NCI-H345 treated with DMSO at 0.1 percent for 48 hours (cell line): ENCODE measurements at regions not wholly inside any gene's neighbourhood (a gene's known extent, or its start where the extent isn't known, plus 50 kb on each side); places are given as distances from the start of the nearest gene placed in this dataset.
"Not testable (repeated sequence)": the region's sequence is repeated elsewhere in the genome, so short reads cannot be mapped to it uniquely, and the experiment has no call there.

Experiments used
- DNase-seq: peaks from one replicate; lab custom pipeline; 2025; ENCODE audit not compliant: unreplicated experiment; lab: John Stamatoyannopoulos, UW

DNA sequence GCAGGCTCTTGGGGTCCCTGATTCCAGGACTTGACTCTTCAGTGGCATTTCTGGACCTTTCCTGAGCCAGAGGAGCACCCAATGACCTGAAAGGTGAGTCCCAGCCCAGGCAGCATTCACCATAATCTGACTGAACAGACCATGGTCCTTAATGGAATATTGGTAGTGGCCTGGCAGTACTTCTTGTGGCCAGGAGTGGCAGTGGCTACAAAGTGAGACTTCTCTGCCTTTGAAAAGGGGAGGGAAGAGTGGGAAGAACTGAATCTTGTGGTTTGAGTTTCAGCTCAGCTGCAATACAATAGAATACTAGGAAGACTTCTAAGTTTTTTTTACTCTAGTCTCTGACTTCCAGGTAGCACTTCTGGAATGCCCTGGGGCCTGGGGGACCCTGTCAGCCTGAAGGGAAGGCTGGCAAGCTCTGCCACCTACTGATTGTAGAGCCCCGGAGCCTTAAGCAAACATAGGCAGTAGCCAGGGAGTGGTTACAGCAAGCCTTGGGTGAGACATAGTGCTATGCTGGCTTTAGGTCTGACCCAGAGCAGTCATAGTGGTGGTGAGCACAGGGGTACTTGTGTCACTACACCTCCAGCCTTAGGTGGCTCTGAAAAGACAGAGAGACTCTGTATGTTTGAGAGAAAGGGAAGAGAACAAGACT, 674.2 kb upstream of the MANEA start:
- no peak for DNase-seq

DNA sequence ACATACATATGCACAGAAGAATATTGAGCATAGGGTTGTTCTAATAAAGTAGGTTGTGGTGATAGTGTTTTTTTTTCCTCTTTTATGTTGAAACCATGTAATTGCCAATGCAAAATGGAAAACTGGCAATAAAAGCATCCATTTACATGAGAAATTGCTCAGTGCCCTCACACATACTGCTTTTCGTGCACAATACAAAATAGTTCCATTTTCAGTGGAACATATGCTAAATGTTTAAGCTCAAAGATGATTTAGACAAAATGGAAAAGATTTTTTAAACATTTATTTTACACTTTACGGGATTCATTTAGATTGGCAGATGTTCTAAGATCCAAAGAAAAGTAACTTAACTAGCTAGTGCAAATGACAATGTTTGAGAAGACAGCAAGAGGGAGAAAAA, 678.1 kb upstream of the MANEA start:
- no peak for DNase-seq

DNA sequence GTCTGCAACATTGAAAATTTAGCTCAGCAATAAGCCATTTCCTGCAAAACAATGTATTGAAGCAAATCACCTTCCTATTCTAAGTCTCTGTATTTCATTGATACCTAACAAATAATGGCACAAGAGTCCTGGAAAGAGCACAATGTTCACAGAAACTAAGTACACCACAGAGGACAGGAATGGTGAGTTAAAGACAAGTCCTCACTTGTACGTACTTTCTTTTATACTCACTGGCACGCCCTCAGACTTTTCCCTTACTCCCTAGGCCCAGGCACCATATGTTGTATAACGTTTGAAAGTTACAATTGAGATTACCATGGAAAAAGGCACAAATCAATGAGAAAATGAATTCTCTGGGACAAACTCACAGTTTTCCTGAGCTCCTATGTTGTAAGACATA, 683.0 kb upstream of the MANEA start:
- no peak for DNase-seq

DNA sequence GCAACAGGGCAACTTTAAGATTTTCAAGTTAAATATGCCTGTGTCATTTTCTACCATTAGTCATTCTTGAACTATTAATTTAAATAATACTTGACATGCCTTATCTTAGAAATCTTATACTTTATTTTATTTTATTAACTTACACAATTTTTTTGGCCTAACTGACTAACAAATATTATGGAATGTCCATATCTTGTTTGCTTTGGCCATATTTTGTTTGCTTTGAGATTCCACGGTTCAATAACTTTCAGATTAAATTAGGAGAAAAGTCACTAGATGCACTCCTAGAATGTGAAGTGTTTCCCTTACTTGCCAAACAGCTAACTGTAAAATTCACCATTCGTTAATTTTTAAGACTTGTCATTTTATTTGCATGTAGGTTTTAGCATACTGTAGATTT, 684.0 kb upstream of the MANEA start:
- no peak for DNase-seq

DNA sequence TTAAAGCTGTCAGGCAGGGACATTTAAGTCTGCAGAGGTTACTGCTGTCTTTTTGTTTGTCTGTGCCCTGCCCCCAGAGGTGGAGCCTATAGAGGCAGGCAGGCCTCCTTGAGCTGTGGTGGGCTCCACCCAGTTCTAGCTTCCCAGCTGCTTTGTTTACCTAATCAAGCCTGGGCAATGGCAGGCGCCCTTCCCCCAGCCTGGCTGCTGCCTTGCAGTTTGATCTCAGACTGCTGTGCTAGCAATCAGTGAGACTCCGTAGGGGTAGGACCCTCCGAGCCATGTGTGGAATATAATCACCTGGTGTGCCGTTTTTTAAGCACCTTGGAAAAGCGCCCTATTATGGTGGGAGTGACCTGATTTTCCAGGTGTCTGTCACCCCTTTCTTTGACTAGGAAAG, 703.5 kb upstream of the MANEA start:
- DNase-seq = not testable (repeated sequence)

DNA sequence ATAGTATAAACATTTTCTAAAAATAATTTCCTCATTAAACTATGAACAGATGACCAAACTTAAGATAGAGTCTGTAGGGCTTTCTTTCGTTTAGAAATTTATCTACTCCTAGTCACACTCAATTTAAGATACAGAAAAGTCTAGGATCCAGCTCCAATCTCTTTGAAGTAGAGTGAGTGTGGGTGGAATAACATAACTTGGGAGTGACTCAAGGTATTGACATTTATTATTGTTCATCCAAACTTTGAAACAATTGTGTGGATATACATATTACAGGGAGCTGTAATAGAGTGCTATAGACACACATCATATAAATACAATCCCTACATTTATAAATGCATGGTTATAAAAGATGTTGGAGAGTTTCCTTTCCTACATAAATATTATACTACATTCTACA, 715.2 kb upstream of the MANEA start:
- no peak for DNase-seq

DNA sequence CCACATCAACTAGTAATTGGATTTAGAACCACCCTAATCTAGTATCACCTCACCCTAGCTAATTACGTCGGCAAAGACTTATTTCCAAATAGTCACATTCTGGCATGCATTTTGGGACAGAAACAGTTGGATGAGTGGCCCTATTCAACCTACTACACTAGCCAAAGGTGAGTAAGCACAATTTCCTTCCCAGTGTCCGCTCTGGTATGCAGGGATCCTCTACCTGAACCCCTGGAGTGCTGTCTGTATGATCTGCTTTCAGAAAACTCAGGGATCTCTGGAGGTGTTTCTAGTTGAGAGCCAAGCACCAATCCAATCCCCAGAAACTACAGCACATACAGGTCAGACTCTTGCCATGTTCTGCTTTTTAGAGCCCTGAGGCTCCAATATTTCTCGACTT, 717.4 kb upstream of the MANEA start:
- DNase-seq = no peak

DNA sequence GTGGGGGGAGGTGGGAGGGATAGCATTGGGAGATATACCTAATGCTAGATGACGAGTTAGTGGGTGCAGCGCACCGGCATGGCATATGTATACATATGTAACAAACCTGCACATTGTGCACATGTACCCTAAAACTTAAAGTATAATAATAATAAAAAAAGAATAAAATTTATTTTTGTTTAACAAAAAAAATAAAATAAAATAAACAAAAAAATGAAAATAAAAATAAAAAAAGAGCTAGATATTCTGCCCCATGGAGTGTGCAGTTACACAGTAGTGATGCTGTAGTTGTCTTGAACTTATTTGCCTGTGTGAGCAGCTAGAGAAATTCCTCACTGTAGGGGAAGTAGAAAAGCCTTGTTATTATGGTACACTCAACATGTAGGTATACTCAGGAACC, 720.3 kb upstream of the MANEA start:
- DNase-seq = not testable (repeated sequence)

DNA sequence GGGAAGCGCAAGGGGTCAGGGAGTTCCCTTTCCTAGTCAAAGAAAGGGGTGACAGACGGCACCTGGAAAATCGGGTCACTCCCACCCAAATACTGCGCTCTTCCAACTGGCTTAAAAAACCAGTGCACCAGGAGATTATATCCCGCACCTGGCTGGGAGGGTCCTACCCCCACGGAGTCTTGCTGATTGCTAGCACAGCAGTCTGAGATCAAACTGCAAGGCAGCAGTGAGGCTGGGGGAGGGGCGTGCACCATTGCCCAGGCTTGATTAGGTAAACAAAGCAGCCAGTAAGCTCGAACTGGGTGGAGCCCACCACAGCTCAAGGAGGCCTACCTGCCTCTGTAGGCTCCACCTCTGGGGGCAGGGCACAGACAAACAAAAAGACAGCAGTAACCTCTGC, 726.0 kb upstream of the MANEA start:
- not testable (repeated sequence) for DNase-seq

DNA sequence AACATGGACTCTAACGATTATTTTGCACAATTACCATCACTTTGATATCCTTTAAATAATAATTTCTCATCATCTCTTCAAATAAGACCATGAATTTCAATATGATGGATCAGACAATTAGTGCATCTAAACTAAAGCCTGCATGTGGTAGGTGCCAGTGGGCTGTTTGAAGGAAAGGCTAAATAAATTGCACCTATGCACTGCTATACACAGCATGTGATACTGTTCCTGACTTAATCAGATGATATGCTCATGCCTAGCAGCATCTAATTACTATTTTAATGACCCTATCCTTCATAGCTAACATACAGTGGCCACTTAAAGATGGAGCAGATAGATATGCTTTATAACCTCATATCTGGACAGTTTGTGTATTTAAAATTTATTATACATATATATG, 731.6 kb upstream of the MANEA start:
- no peak for DNase-seq

DNA sequence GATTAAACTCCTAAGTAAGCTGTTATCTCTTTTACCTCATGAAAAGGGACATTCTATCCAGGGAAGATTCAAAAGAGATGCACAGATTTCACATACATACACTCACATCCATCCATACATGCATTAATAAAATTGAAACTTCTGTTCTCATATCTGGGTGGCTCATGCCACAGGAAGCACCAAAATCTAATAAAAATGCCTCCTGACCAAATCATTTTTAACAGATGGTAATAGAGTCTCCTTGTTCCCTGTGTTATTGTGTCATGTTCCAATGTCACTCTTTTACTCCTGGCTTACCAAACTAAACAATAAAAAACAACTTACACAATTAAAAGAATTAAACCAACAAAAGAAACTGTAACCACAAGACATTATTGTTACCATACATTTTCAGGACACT, 742.1 kb upstream of the MANEA start:
- no peak for DNase-seq

DNA sequence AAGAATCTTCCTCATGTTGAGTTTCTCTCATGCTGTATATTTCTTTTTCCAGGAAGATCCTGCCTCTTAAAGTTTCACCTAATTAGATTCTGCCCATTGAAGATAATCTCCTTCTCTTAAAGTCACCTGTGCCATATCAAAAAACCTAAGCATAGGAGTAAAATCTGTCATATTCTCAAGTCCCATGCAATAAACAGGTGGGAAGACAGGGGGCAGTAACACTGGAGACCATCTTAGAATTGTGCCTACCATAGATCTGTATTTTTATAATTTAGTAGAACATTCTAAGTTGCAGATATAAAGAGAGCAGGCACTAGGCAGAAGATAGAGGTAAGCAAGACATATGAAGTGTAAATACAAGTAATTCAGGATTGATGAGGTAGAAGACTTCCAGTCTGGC, 763.5 kb upstream of the MANEA start:
- no peak for DNase-seq

DNA sequence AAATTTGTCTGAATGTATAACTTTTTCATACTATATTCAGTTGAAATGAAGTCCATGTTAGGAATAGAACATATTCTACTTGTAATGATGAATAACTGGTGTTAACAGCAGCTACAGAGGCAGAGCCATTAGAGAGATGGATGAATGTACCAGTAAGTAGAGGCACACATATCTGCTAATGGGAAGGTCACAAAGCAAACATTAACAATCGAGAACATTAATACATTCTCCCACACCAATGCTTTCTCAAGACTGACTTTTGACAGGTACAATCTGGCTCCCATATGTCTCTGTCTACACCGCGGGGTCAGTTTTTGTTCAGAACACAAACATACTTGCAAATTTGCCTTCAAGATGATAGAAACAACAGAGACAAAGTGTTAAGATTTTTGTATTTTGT, 776.0 kb upstream of the MANEA start:
- DNase-seq = no peak

DNA sequence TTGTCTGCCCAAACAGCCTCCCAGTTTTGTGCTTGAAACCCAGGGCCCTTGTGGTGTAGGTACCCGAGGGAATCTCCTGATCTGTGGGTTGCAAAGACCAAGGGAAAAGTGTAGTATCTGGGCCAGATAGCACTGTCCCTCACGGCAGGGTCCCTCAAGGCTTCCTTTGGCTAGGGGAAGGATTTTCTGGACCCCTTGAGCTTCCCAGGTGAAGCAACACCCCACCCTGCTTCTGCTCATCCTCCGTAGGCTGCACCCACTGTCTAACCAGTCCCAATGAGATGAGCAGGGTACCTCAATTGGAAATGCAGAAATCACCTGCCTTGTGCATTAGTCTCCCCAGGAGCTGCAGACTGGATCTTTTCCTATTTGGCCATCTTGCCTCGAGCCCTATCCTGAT, 791.8 kb upstream of the MANEA start:
- DNase-seq = no peak

DNA sequence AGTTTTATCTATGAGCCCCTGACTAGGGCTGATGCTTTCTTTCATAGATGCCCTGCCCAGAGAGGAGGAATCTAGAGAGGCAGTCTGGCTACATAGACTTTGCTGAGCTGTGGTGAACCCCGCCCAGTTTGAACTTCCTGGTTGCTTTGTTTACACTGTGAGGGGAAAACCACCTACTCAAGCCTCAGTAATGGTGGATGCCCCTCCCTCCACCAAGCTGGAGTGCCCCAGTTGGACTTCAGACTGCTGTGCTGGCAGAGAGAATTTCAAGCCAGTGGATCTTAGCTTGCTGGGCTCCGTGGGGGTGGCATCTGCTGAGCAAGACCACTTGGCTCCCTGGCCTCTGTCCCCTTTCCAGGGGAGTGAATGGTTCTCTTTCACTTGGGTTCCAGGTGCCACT, 792.3 kb upstream of the MANEA start:
- DNase-seq = not testable (repeated sequence)

DNA sequence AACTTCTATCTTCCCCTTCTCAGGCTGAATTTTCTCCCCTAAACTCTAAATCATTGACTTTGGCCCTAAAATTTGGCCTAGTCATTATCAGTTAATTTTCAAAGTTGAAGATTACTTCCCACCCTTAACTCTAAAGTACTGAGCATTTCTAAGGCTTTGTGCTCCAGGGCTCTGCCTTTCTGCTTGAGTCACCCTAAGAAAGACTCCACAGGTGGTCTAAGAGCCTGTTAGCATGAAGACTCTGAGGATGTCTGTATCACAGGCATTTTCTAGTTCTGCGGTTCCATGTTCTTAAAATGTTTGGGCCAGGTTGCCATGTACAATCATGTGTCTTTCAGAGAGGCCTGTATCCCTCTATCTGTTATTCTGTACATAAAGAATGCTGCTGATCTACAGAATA, 808.1 kb upstream of the MANEA start:
- no peak for DNase-seq

DNA sequence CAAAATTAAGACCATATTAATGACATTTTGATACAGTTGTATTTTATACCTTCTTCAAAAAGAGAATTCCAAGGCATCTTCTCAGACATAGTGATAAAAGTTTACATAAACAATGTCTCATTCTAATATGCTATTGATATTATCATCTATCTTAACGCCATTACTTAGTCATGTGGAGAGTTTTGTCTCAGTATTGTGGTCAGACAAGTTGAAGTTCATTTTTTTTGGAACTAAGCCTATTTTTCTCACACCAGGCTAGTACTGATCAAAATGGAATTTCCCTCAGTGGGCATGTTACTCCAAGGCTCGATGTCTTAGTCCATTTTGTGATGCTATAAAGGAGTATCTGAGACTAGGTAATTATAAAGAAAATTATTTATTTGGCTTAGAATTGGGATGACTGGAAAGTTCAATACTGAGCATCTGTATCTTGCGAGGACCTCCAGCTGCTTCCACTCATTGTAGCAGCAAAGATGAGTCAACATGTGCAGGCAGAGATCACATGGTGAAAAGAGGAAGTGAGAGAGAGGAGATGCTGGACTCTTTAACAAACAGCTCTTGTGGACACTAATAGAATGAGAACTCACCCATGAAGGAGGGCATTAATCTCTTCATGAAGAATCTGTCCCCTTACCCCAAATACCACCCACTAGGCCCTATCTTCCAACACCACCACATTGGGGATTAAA, 825.5 kb upstream of the MANEA start:
- DNase-seq = no peak

DNA sequence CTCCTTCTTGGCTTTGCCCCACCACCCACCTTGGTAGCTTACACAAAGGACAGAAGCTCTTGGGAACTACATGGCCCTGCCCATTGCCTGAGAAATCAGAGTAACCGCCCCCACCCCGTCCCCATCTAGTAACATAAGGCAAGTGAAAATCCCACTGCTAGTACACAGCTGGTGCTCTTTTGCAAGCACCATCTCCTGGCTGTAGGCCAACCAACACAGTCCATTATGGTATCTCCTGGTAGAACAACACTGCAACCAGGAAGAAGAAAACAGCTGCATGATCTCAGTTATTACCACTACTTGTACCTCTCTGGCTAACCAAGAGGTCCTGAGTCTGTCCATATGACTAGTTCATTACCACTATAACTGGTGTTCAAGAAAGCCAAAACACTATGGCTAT, 841.1 kb upstream of the MANEA start:
- no peak for DNase-seq

DNA sequence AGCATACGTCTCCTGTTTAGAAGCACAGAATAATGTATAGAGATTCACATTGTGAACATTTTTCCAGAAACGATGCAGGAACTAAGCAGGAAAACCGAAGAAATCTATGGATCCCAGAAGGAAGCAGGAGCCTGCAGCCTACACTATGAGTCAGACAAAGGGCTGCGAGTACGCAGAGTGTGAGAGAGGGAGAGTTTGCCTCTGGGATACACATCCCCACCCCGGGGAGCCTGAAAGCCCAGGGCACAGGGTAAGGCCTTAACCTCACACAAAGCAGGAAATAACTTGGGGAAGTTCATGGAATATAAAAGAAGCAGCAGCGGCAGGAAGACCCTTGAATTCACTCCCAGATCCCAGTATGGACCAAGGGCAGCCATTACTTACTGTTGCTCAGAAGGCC, 842.1 kb upstream of the MANEA start:
- no peak for DNase-seq

DNA sequence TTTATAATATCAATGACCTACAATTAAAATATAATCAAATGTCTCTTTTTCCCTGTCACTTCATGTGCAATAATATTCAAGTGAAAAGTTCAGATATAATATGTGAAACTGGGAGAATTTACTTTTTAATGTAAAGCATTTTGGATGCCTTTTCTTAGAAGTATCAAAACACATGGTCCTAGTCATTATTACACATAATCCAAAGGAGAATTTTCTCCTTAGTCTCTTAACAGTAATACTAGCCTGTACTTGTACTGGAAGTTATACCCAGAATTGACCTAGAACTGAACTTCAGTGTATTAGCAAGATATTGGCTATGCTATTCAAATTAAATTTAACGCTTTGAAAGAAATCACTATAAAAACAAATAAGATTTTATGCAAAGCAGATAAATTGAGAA, 842.6 kb upstream of the MANEA start:
- no peak for DNase-seq

DNA sequence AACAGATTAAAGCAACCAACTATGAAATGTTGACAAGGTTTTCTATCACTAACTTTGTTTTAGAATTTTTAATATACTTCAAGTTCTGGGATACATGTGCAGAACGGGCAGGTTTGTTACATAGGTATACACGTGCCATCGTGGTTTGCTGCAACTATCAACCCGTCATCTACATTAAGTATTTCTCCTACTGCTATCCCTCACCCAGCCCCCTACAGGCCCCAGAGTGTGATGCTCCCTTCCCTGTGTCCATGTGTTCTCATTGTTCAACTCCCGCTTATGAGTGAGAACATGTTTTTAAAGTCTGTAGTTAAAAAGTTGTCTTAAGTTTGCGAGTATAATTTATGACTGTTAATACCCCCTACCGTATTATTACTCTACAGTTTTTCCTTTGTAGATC, 844.3 kb upstream of the MANEA start:
- no peak for DNase-seq

DNA sequence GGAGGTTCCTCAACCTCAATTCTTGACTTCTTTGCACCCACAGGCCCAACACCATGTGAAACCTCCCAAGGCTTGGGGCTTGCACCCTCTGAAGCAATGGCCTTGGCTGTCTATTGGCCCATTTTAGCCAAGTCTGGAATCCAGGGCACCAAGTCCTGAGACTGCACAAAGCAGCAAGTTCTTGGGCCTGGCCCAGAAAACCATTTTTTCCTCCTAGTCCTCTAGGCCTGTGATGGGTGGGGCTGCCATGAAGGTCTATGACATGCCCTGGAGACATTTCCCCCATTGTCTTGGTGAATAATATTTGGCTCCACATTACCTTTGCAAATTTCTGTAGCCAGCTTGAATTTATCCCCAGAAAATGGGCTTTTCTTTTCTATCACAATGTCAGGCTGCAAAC, 849.6 kb upstream of the MANEA start:
- no peak for DNase-seq

DNA sequence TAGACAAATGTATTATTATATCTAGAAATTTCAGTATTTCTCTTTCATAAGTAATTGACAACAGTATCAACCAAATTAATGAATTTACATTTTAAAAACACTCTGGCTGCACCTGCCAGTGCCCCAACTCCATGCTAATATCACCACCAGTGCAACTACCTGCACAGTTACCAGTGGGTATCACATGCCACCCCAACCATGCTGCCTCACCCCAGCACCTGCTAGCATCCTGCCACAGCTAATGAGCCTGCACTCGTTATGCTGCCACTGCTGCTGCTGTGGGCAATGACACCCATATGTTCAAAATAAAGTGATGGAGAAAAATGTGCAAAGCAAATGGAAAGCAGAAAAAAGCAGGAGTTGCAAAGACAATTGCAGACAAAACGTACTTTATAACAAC, 855.9 kb upstream of the MANEA start:
- DNase-seq = no peak
